HG02588 (cell line): ENCODE measurements at regions not wholly inside any gene's neighbourhood (a gene's known extent, or its start where the extent isn't known, plus 50 kb on each side); places are given as distances from the start of the nearest gene placed in this dataset.

Source experiments
- ATAC-seq: cut with Tn5 transposase; IDR thresholded peaks from one replicate; pipeline ENCODE4 v1.9.1; 2021; ENCODE audit warnings: mild to moderate bottlenecking, moderate library complexity; ENCODE audit not compliant: unreplicated experiment

DNA sequence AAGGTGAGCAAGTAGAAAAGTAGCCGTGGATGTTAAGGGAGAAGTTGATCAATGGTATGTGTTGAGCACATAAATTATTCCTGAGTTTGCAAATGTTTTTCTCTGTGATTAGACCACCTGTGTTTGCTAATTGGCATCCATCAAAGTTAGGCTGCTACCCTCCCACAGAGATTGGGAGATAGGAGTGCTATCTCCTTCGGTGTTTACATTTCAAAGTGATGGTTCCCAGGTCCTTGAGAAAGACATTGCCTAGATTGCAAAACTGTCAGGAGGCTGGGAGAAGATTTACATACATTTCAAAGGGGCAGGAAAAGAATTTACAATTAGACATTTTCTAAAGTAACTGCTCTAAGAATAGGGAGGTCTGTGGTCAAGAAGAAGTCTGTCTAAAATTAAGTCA is 54.3 kb upstream of the CNTNAP4 start:
- no peak for ATAC-seq

DNA sequence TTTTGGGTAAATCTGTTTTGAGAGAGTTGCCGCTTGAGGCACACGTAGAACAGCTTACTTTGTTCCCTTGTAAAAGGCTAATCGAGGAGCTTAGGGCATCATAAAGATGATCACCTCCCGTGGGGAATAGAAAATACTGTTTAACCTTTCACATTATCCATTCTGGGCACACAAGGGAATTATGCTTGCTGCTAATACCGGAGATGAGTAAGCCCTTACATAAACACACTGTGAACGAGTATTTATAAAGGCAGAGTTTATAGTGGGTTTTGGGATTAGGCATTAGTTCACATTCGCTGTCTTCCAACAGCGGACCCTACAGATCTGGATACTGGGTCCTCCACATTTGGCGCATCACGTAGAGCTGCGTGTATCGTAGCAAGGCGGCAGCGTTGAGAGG is 51.2 kb upstream of the CNTNAP4 start:
- ATAC-seq = no peak

- ATAC-seq = no peak
Observed at GRCh38 chr16:76226481-76226880, 50.7 kb upstream of the CNTNAP4 start.
